ENCODE measurements at regions not wholly inside any gene's neighbourhood (a gene's known extent, or its start where the extent isn't known, plus 50 kb on each side); places are given as distances from the start of the nearest gene placed in this dataset.

DNA sequence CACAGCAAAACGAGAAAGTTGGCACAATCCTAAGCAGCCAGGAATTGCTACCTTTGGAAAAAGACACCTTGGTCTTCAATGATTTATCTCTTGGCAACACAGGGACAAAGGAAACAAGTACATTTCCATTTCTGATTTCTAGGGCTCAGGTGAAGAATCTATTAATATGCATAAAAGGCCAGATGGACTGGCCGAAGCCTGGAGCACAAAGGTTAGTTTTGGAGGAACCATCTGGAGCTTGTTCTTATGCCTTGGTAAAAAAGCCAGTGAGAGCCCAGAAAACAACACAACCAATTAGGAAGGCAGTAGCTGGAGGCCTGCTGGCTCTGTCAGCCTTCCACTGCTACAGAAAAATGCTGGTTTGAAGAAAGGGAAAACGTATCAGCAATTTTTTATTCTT, 713.5 kb upstream of the API5 start:
- intact Hi-C loops (cut with micrococcal nuclease; ENCODE audit: unreplicated experiment), result no loop called here
- BruUV-seq (replicated peaks), result no TSS peak
- CTCF ChIA-PET, result no interaction called here
- in situ Hi-C loops (cut with HindIII; ENCODE audit: low pct_unique_long_range_greater_than_20kb, low sequenced_read_pairs), result no loop called here
- H3K4me1 ChIP-seq (ENCODE audit: control insufficient read depth, insufficient read depth, low read length), result no peaks in the 10 kb centered on the region
- no peak for DNase-seq (ENCODE audit: low read depth, low spot score)
- no peak overlapping the region for H3K27ac ChIP-seq (ENCODE audit: low read length)
- no peak for ATAC-seq
- H3K4me3 ChIP-seq (ENCODE audit: low read depth in 2 of 2, low read length in 2 of 2), result no peak overlapping the region
- no peaks in the 10 kb centered on the region for H3K9me3 ChIP-seq (ENCODE audit: control insufficient read depth, insufficient read depth, low read depth, low read length)
- no peaks in the 10 kb centered on the region for H3K27me3 ChIP-seq (ENCODE audit: control insufficient read depth, insufficient read depth, low read length)
- POLR2A ChIA-PET, result no interaction called here
- TF ChIP-seq, protein P1, sequence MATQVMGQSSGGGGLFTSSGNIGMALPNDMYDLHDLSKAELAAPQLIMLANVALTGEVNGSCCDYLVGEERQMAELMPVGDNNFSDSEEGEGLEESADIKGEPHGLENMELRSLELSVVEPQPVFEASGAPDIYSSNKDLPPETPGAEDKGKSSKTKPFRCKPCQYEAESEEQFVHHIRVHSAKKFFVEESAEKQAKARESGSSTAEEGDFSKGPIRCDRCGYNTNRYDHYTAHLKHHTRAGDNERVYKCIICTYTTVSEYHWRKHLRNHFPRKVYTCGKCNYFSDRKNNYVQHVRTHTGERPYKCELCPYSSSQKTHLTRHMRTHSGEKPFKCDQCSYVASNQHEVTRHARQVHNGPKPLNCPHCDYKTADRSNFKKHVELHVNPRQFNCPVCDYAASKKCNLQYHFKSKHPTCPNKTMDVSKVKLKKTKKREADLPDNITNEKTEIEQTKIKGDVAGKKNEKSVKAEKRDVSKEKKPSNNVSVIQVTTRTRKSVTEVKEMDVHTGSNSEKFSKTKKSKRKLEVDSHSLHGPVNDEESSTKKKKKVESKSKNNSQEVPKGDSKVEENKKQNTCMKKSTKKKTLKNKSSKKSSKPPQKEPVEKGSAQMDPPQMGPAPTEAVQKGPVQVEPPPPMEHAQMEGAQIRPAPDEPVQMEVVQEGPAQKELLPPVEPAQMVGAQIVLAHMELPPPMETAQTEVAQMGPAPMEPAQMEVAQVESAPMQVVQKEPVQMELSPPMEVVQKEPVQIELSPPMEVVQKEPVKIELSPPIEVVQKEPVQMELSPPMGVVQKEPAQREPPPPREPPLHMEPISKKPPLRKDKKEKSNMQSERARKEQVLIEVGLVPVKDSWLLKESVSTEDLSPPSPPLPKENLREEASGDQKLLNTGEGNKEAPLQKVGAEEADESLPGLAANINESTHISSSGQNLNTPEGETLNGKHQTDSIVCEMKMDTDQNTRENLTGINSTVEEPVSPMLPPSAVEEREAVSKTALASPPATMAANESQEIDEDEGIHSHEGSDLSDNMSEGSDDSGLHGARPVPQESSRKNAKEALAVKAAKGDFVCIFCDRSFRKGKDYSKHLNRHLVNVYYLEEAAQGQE (IDR thresholded peaks at IDR 0.05; ENCODE audit: insufficient read depth in 1 of 2, low read depth in 2 of 2, low read length in 1 of 2), result no peak
- TF ChIP-seq, protein P2, sequence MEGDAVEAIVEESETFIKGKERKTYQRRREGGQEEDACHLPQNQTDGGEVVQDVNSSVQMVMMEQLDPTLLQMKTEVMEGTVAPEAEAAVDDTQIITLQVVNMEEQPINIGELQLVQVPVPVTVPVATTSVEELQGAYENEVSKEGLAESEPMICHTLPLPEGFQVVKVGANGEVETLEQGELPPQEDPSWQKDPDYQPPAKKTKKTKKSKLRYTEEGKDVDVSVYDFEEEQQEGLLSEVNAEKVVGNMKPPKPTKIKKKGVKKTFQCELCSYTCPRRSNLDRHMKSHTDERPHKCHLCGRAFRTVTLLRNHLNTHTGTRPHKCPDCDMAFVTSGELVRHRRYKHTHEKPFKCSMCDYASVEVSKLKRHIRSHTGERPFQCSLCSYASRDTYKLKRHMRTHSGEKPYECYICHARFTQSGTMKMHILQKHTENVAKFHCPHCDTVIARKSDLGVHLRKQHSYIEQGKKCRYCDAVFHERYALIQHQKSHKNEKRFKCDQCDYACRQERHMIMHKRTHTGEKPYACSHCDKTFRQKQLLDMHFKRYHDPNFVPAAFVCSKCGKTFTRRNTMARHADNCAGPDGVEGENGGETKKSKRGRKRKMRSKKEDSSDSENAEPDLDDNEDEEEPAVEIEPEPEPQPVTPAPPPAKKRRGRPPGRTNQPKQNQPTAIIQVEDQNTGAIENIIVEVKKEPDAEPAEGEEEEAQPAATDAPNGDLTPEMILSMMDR (IDR thresholded peaks at IDR 0.05), result no peak
- TF ChIP-seq POLR2AphosphoS5 (IDR thresholded peaks at IDR 0.05; ENCODE audit: low read depth, low read length) (no peak), TCF7L2 (IDR thresholded peaks at IDR 0.05; ENCODE audit: low read depth, low read length) (no peak), SIN3A (IDR thresholded peaks at IDR 0.05; ENCODE audit: borderline replicate concordance, insufficient read depth, low read depth, low read length) (no peak)
- no peaks in the 10 kb centered on the region for H3K36me3 ChIP-seq (ENCODE audit: control insufficient read depth, insufficient read depth, low read length)

DNA sequence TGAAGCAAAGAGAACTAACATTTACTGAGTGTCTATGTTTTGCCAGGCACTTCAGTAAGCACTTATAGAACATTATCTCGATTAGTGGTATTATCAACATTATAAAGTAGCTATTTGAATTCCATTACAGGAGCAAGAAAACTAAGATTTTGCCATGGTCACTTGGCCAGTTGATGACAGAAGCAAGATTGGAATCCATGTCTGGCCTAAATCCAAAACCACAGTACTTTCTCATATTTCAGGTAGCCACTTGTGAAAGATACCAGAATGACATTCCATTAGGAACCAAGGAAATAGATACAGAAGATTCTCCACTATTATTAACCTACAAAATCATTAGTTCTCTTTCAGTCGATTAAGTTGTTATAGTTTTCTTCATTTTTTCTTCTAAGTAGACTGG, 691.0 kb upstream of the API5 start:
- in situ Hi-C loops (cut with HindIII; ENCODE audit: low pct_unique_long_range_greater_than_20kb, low sequenced_read_pairs) (no loop called here), intact Hi-C loops (cut with micrococcal nuclease; ENCODE audit: unreplicated experiment) (no loop called here)
- ChIA-PET POLR2A (no interaction called here), CTCF (no interaction called here)
- no peaks in the 10 kb centered on the region for H3K9me3 ChIP-seq (ENCODE audit: control insufficient read depth, insufficient read depth, low read depth, low read length)
- DNase-seq (ENCODE audit: low read depth, low spot score) (no peak), ATAC-seq (no peak)
- no peak overlapping the region for H3K4me3 ChIP-seq (ENCODE audit: low read depth in 2 of 2, low read length in 2 of 2)
- no peak for TF ChIP-seq SIN3A (IDR thresholded peaks at IDR 0.05; ENCODE audit: borderline replicate concordance, insufficient read depth, low read depth, low read length)
- no peak for TF ChIP-seq POLR2AphosphoS5 (IDR thresholded peaks at IDR 0.05; ENCODE audit: low read depth, low read length)
- no peak for TF ChIP-seq TCF7L2 (IDR thresholded peaks at IDR 0.05; ENCODE audit: low read depth, low read length)
- TF ChIP-seq, protein P1 (IDR thresholded peaks at IDR 0.05; ENCODE audit: insufficient read depth in 1 of 2, low read depth in 2 of 2, low read length in 1 of 2), result no peak
- TF ChIP-seq, protein P2 (IDR thresholded peaks at IDR 0.05), result no peak
- H3K36me3 ChIP-seq (ENCODE audit: control insufficient read depth, insufficient read depth, low read length), result no peaks in the 10 kb centered on the region
- no peaks in the 10 kb centered on the region for H3K27me3 ChIP-seq (ENCODE audit: control insufficient read depth, insufficient read depth, low read length)
- H3K4me1 ChIP-seq (ENCODE audit: control insufficient read depth, insufficient read depth, low read length), result no peaks in the 10 kb centered on the region
- H3K27ac ChIP-seq (ENCODE audit: low read length), result no peak overlapping the region
- BruUV-seq (replicated peaks), result no TSS peak

Data from Panc1 (cell line).